GM10266 (cell line): ENCODE measurements at regions not wholly inside any gene's neighbourhood (a gene's known extent, or its start where the extent isn't known, plus 50 kb on each side); places are given as distances from the start of the nearest gene placed in this dataset.

Source experiments
- DNase-seq: peaks from one replicate; pipeline ENCODE4 v3.0.0; 2012; ENCODE audit errors: extremely low spot score
- CTCF ChIP-seq: IDR thresholded peaks from 2 replicates; pipeline ENCODE4 v1.5.1; 2012; ENCODE audit warnings: mild to moderate bottlenecking, low read depth; ENCODE audit not compliant: control insufficient read depth, insufficient read depth; ENCODE audit errors: missing control alignments

GRCh38 chr18:10225300-10225699 lies 229.1 kb upstream of the APCDD1 start:
- DNase-seq: no peak
- TF ChIP-seq CTCF: no peak

- DNase-seq: no peak
- TF ChIP-seq CTCF: no peak
Measured at GRCh38 chr18:10226971-10227370, 227.5 kb upstream of the APCDD1 start.

- DNase-seq: no peak
- TF ChIP-seq CTCF: no peak
Measured at GRCh38 chr18:10228326-10228725, 226.1 kb upstream of the APCDD1 start.

GRCh38 chr18:10229458-10229857 lies 225.0 kb upstream of the APCDD1 start:
- DNase-seq: no peak
- TF ChIP-seq CTCF: no peak

GRCh38 chr18:10230072-10230471 lies 224.4 kb upstream of the APCDD1 start:
- DNase-seq: no peak
- no peak for TF ChIP-seq CTCF

- TF ChIP-seq CTCF: no peak
- no peak for DNase-seq
Measured at GRCh38 chr18:10231220-10231619, 223.2 kb upstream of the APCDD1 start.

- DNase-seq: no peak
- no peak for TF ChIP-seq CTCF
Measured at GRCh38 chr18:10232062-10232461, 222.4 kb upstream of the APCDD1 start.
